Activated CD4-positive, alpha-beta T cell treated with anti-CD3 and anti-CD28 coated beads for 4 hours (primary cell): ENCODE measurements at regions not wholly inside any gene's neighbourhood (a gene's known extent, or its start where the extent isn't known, plus 50 kb on each side); places are given as distances from the start of the nearest gene placed in this dataset.
"Not testable (repeated sequence)": the region's sequence is repeated elsewhere in the genome, so short reads cannot be mapped to it uniquely, and the experiment has no call there.

Experiments used
- DNase-seq, 2 donors: peaks; one replicate each; pipeline ENCODE4 v3.0.0-alpha.2; 2020

DNA sequence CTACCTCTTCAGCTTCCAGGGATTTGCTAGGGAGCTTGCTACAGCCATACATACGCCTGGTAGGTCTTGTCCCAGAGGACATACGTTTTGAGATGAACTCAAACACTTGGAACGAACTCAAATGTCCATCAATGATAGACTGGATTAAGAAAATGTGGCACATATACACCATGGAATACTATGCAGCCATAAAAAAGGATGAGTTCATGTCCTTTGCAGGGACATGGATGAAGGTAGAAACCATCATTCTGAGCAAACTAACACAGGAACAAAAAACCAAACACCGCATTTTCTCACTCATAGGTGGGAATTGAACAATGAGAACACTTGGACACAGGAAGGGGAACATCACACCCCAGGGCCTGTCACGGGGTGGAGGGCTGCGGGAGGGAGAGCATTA lies 68.6 kb upstream of the SGK1 start:
- not testable (repeated sequence) for DNase-seq

DNA sequence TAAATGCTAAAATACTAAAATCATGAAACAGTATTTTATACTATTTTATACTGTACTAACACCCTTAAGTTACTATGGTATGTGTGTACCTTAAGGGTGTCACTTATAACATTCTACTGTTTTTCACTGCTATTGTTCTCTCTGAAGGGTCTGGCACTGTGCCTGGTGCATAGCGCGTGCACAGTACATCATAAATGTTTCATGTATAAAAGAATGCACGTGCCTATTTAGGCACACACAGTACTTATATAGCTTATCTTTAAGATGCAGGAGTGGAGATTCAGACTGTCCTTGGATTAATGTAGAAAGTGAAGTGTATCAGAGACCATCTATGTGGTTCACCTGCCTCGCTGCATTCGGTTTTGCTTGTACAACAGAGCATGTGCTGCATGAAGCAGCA lies 64.0 kb upstream of the SGK1 start:
- DNase-seq: no peak

GRCh38 chr6:134379599-134379998 lies 61.7 kb upstream of the SGK1 start:
- DNase-seq: no peak

GRCh38 chr6:134379076-134379475 lies 61.2 kb upstream of the SGK1 start:
- peak; percentile 31 to 39 for DNase-seq

- DNase-seq: no peak
Observed at GRCh38 chr6:134378426-134378825, 60.5 kb upstream of the SGK1 start.

- no peak for DNase-seq
Observed at GRCh38 chr6:134376785-134377184, 58.9 kb upstream of the SGK1 start.

DNA sequence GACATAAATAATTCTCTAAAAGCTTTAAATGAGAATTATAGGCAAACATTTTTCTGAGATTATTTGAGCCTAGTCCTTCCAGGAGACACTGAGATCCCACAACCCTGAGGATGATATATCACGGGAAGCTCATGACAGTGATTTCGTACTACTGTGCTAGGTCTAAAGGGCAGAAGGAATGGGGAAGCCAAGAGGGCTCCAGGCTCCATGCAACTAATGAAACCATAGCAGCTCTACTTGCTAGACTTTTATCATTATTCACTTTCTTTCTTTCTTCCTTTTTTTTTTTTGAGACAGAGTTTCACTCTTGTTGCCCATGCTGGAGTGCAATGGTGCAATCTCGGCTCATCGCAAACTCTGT lies 57.3 kb upstream of the SGK1 start:
- no peak for DNase-seq

GRCh38 chr6:134374491-134375219 lies 56.7 kb upstream of the SGK1 start:
- DNase-seq: no peak

DNA sequence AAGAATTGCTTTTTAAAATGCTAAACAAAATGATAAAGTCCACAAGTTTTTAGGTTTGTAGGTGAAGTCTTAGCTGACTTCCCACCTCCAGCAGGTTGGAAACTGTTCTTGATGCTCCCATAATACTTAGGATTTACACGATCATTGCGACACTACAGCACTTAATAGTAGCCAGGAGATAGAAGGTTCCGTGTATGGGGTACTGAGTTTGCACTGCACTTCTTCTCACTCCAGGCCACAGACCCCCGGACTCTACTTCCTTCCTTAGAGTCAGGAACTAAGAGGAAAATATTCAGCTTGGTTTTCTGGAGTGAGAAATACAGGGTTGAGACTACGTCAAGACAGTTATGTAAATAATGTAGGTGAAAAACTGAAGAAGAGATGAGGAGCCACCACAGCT lies 56.1 kb upstream of the SGK1 start:
- DNase-seq: no peak

DNA sequence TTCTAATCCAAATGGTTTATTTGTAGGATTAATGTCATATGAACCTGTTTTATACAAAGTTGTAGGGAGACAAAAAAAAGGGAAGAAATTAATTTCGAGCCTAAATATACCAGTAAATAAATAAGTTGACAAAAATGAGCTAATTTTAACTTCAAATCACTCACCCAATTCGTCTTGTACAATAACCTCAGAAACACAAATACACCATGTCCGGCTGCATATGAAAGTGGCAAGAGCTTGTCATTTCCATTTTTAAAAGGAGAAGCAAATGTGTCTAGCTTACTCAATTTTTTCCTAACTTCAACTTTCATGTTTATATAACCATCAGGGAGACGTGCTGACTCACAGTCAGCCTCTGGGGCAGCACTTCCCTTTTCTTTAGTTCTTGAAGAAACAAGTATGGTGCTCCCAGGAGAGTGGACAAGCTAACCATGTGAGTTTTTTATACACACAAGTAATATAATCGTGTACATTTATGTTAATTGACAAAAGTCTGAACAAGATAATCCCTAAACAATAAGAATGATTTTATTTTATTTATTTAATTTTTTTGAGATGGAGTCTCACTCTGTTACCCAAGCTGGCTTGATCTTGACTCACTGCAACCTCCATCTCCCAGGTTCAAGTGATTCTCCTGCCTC lies 55.5 kb upstream of the SGK1 start:
- no peak for DNase-seq

GRCh38 chr6:134372603-134373281 lies 54.8 kb upstream of the SGK1 start:
- no peak for DNase-seq

- DNase-seq: no peak
Observed at GRCh38 chr6:134368670-134369069, 50.8 kb upstream of the SGK1 start.
